ENCODE measurements at regions not wholly inside any gene's neighbourhood (a gene's known extent, or its start where the extent isn't known, plus 50 kb on each side); places are given as distances from the start of the nearest gene placed in this dataset.

DNA sequence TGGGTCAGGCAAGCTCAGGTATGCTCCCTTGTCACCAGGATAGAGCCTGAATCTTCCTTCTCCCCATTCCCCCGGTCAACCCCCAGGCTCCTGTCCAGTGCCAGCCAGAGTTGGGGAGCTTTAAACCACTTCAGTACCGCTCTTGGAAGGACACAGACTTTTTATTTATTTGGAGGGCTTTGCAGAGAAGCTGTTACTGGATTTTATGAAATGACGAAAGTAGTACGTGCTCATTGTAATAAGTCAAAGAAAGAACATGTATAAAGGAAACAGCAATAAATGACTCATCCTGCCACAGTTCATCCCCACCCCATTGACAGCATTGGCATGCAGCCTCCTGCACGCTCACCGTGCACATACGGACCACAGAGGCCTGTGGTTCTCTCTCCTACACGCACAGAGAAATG is 230.3 kb downstream of the AUH start:
- TF ChIP-seq, protein P1, sequence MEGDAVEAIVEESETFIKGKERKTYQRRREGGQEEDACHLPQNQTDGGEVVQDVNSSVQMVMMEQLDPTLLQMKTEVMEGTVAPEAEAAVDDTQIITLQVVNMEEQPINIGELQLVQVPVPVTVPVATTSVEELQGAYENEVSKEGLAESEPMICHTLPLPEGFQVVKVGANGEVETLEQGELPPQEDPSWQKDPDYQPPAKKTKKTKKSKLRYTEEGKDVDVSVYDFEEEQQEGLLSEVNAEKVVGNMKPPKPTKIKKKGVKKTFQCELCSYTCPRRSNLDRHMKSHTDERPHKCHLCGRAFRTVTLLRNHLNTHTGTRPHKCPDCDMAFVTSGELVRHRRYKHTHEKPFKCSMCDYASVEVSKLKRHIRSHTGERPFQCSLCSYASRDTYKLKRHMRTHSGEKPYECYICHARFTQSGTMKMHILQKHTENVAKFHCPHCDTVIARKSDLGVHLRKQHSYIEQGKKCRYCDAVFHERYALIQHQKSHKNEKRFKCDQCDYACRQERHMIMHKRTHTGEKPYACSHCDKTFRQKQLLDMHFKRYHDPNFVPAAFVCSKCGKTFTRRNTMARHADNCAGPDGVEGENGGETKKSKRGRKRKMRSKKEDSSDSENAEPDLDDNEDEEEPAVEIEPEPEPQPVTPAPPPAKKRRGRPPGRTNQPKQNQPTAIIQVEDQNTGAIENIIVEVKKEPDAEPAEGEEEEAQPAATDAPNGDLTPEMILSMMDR (IDR thresholded peaks at IDR 0.05; ENCODE audit: low read depth, low read length), result no peak
- Histone ChIP-seq H3K4me1 (ENCODE audit: low read depth) (no peaks in the 10 kb centered on the region), H3K9me3 (ENCODE audit: low read depth) (no peaks in the 10 kb centered on the region), H3K27me3 (no peaks in the 10 kb centered on the region), H3K36me3 (no peaks in the 10 kb centered on the region), H3K4me3 (no peak overlapping the region), H3K27ac (no peak overlapping the region)
- DNase-seq (ENCODE audit: low read depth in 1 of 2, low spot score in 1 of 2), result peak in 1 of 2 donors; percentile 90

DNA sequence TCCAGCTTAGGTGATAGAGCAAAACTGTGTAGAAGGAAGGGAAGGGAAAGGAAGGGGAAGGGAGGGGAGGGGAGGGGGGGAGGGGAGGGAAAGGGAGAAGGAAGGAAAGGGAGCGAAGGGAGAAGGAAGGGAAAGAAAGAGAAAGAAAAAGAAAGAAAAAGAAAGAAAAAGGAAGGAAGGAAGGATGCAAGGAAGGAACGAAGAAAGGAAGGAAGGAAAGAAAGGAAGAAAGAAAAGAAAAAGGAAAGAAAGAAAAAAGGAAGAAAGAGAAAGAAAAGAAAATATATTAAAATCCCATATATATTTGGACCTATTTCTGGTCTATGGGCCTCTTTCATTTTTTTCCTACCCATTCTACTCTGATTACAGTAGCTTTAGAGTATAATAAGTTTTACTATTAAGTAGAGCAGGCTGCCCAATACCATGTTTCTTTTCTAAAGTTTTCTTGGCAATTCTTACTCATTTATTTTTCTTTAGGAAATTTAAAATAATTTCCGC is 229.1 kb downstream of the AUH start:
- TF ChIP-seq, protein P1 (IDR thresholded peaks at IDR 0.05; ENCODE audit: low read depth, low read length), result no peak
- no peak for DNase-seq (ENCODE audit: low read depth in 1 of 2, low spot score in 1 of 2)
- no peak overlapping the region for H3K4me3 ChIP-seq
- no peaks in the 10 kb centered on the region for H3K36me3 ChIP-seq
- no peak overlapping the region for H3K27ac ChIP-seq
- H3K9me3 ChIP-seq (ENCODE audit: low read depth), result no peaks in the 10 kb centered on the region
- no peaks in the 10 kb centered on the region for H3K4me1 ChIP-seq (ENCODE audit: low read depth)
- no peaks in the 10 kb centered on the region for H3K27me3 ChIP-seq

DNA sequence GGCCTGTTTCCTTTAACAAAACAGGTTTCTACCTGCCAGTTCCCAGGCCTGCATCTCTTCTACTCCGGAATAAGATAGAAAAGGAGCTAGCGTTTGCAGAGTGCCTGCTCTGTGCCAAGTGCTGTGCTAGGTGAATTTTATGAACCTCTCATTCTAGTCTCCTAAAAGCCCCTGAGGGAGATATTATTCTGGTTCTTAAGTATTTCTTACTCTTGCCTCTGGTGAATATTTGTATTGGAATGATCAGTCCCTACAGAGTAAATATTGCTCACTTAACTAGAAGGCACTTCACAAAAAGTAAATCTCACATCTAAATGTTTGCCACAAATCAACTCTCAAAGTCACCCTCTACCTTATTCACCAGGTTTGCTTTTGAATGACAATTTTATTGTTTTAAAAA is 227.1 kb downstream of the AUH start:
- no peaks in the 10 kb centered on the region for H3K9me3 ChIP-seq (ENCODE audit: low read depth)
- peaks cover 9% of the 10 kb centered on the region for H3K4me1 ChIP-seq (ENCODE audit: low read depth)
- H3K4me3 ChIP-seq, result no peak overlapping the region
- TF ChIP-seq, protein P1 (IDR thresholded peaks at IDR 0.05; ENCODE audit: low read depth, low read length), result no peak
- H3K36me3 ChIP-seq, result no peaks in the 10 kb centered on the region
- no peaks in the 10 kb centered on the region for H3K27me3 ChIP-seq
- H3K27ac ChIP-seq, result no peak overlapping the region
- no peak for DNase-seq (ENCODE audit: low read depth in 1 of 2, low spot score in 1 of 2)

DNA sequence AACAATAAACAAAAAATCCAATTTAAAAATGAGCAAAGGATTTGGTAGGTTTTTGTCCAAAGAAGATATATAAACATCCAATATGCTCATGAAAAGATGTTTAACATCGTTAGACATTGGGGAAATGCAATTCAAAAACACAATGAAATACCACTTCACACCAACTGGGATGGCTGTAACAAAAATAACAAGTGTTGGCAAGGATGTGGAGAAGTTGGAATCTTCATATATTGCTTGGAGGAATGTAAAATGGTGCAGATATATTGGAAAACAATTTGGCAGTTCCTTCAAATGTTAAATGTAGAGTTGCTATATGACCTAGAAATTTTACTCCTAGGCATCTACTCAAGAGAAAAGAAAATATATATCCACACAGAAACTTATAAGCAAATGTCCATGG is 224.3 kb downstream of the AUH start:
- no peaks in the 10 kb centered on the region for H3K36me3 ChIP-seq
- peaks cover 23% of the 10 kb centered on the region for H3K4me1 ChIP-seq (ENCODE audit: low read depth)
- no peak for DNase-seq (ENCODE audit: low read depth in 1 of 2, low spot score in 1 of 2)
- no peaks in the 10 kb centered on the region for H3K27me3 ChIP-seq
- H3K27ac ChIP-seq, result no peak overlapping the region
- TF ChIP-seq, protein P1 (IDR thresholded peaks at IDR 0.05; ENCODE audit: low read depth, low read length), result no peak
- H3K4me3 ChIP-seq, result no peak overlapping the region
- no peaks in the 10 kb centered on the region for H3K9me3 ChIP-seq (ENCODE audit: low read depth)

DNA sequence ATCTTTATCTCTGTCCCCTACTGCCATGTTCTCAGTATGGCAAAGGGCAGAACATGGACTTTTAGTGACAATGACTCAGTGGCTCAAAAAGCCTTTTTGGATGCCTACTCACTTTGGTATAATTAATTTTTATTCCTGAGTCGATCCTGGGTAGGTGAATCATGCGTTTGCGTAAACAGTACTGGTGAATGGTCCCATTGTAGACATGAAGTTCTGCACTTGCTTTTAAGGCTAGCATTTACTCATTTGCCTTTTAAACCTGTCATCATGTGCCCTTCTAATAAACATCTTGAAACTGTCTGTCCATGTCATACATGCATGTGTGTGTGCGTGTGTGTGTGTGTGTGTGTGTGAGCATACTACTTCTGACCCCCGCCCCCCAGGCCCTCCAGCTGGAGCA is 223.0 kb downstream of the AUH start:
- no peak overlapping the region for H3K4me3 ChIP-seq
- no peaks in the 10 kb centered on the region for H3K9me3 ChIP-seq (ENCODE audit: low read depth)
- peaks cover 23% of the 10 kb centered on the region for H3K4me1 ChIP-seq (ENCODE audit: low read depth)
- TF ChIP-seq, protein P1 (IDR thresholded peaks at IDR 0.05; ENCODE audit: low read depth, low read length), result no peak
- H3K36me3 ChIP-seq, result no peaks in the 10 kb centered on the region
- no peaks in the 10 kb centered on the region for H3K27me3 ChIP-seq
- no peak overlapping the region for H3K27ac ChIP-seq
- DNase-seq (ENCODE audit: low read depth in 1 of 2, low spot score in 1 of 2), result no peak
